Mammary epithelial cell (primary cell): ENCODE measurements at regions not wholly inside any gene's neighbourhood (a gene's known extent, or its start where the extent isn't known, plus 50 kb on each side); places are given as distances from the start of the nearest gene placed in this dataset.

Experiments
- EZH2 ChIP-seq: IDR thresholded peaks from 2 replicates; pipeline ENCODE4 v1.6.1; 2012; ENCODE audit warnings: low read length, inconsistent platforms, borderline replicate concordance
- TF ChIP-seq, protein P1 (sequence below), 2 donors: IDR thresholded peaks in 1 of 2; conservative IDR thresholded peaks in 1 of 2; 2 replicates each; pipeline ENCODE4 v1.5.1; 2011 to 2012; ENCODE audit warnings: inconsistent platforms in 2 of 2, low read length in 2 of 2, mild to moderate bottlenecking in 2 of 2, control low read depth in 1 of 2, low read depth in 1 of 2; ENCODE audit not compliant: insufficient read depth in 1 of 2; ENCODE audit errors: extremely low read depth in 1 of 2

DNA sequence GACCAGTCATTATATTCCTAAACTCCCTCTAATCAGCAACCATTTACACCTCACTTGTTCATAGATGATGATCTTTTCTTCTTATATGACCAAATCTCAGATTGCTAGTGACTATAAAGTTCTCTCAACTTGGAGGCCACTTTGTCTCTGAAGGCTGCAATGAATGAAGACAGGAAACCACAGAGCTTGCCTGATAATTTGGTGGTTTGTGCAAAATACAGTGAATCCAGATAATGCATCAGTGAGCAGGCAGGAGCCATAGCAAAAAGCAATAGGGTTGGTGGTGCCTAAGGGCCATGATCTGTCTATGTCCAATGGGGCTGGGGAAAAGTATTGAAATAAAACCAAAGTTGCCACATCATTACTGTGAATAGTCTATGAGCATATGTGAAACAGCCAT is 123.8 kb upstream of the LRFN5 start:
- TF ChIP-seq, protein P1, sequence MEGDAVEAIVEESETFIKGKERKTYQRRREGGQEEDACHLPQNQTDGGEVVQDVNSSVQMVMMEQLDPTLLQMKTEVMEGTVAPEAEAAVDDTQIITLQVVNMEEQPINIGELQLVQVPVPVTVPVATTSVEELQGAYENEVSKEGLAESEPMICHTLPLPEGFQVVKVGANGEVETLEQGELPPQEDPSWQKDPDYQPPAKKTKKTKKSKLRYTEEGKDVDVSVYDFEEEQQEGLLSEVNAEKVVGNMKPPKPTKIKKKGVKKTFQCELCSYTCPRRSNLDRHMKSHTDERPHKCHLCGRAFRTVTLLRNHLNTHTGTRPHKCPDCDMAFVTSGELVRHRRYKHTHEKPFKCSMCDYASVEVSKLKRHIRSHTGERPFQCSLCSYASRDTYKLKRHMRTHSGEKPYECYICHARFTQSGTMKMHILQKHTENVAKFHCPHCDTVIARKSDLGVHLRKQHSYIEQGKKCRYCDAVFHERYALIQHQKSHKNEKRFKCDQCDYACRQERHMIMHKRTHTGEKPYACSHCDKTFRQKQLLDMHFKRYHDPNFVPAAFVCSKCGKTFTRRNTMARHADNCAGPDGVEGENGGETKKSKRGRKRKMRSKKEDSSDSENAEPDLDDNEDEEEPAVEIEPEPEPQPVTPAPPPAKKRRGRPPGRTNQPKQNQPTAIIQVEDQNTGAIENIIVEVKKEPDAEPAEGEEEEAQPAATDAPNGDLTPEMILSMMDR (conservative IDR thresholded peaks at IDR 0.05 in 1 of 2, IDR thresholded peaks at IDR 0.05 in 1 of 2; ENCODE audit: extremely low read depth in 1 of 2, insufficient read depth in 1 of 2, low read depth in 1 of 2, low read length in 2 of 2) = no peak
- TF ChIP-seq EZH2 = no peak
